K562 (cell line): ENCODE measurements at regions not wholly inside any gene's neighbourhood (a gene's known extent, or its start where the extent isn't known, plus 50 kb on each side); places are given as distances from the start of the nearest gene placed in this dataset.

ENCODE experiments used
- ATAC-seq: fragments of 200-7000 bp; cut with Tn5 transposase; 3 replicates; pipeline ENCODE4 v1.9.1; 2020; ENCODE audit warnings: moderate library complexity
- BruUV-seq: library from RNA; stranded (reverse); fragments of 400-500 nt; replicated peaks from 2 replicates; lab custom pipeline; 2021; lab: Mats Ljungman, UMichigan
- CTCF ChIA-PET: fragments of 300-600 bp; formaldehyde crosslinking; extraction: SDS; loops from one replicate; lab custom pipeline; 2021; ENCODE audit warnings: low intra/inter-chr PET ratio; lab: Yijun Ruan, JAX
- POLR2A ChIA-PET: fragments of 300-600, 350-650 bp; sonication (Branson Sonifier 250); formaldehyde crosslinking; extraction: SDS; loops from one replicate; lab custom pipeline; 2021; ENCODE audit warnings: antibody characterized with exemption, inconsistent platforms; lab: Yijun Ruan, JAX
- DNase-seq, 4 experiments: peaks; one replicate each; pipeline versions ENCODE4 v3.0.0 to v3.0.0-alpha.2; 2011 to 2018; ENCODE audit warnings: low spot score in 3 of 4, mixed read lengths in 3 of 4; ENCODE audit errors: extremely low read depth in 1 of 4
- FAIRE-seq: peaks from 2 replicates; lab custom pipeline; 2011; peaks lifted over from hg19 to GRCh38; lab: Jason Lieb, UNC
- H2AFZ ChIP-seq: 2 replicates; pipeline ENCODE4 v1.6.0; 2011; ENCODE audit warnings: low read depth, low read length, control low read depth, inconsistent platforms
- H3K27ac ChIP-seq: fragments of 200-600 bp; 3 replicates; pipeline ENCODE4 v1.8.0; 2011; ENCODE audit warnings: low read depth, mild to moderate bottlenecking, control low read depth, inconsistent platforms, low read length, moderate library complexity, mixed read lengths; ENCODE audit errors: extremely low read depth
- H3K27me3 ChIP-seq, 2 experiments: fragments of 300-600 bp in 1 of 2; 2 replicates in 1 of 2; 3 replicates in 1 of 2; pipeline versions ENCODE4 v1.6.0 to v1.8.0; 2011; ENCODE audit warnings: inconsistent platforms in 2 of 2, low read length in 2 of 2, mild to moderate bottlenecking in 1 of 2, mixed read lengths in 1 of 2, moderate library complexity in 1 of 2; ENCODE audit not compliant: control insufficient read depth in 2 of 2, insufficient read depth in 2 of 2
- H3K36me3 ChIP-seq: fragments of 300-600 bp; 3 replicates; pipeline ENCODE4 v1.8.0; 2011; ENCODE audit warnings: mild to moderate bottlenecking, low read length, inconsistent platforms; ENCODE audit not compliant: control insufficient read depth, insufficient read depth
- H3K4me1 ChIP-seq, 2 experiments: fragments of 200-600 bp in 1 of 2; replicated peaks in 1 of 2; 2 replicates in 1 of 2; 3 replicates in 1 of 2; pipeline versions ENCODE4 v1.5.1 to v1.8.0; 2011; ENCODE audit warnings: inconsistent platforms in 2 of 2, low read length in 2 of 2, mild to moderate bottlenecking in 1 of 2, mixed read lengths in 1 of 2, moderate library complexity in 1 of 2; ENCODE audit not compliant: control insufficient read depth in 2 of 2, insufficient read depth in 2 of 2
- H3K4me2 ChIP-seq: 2 replicates; pipeline ENCODE4 v1.6.1; 2011; ENCODE audit warnings: low read length, control low read depth, inconsistent platforms, mixed read lengths; ENCODE audit not compliant: insufficient read depth
- H3K4me3 ChIP-seq: fragments of 200-600 bp; sonication (generic), shearing (Covaris generic); 2 replicates; pipeline ENCODE4 v1.5.1; 2016; ENCODE audit warnings: control low read depth, inconsistent platforms
- H3K79me2 ChIP-seq: fragments of 200-600 bp; 3 replicates; pipeline ENCODE4 v1.8.0; 2011; ENCODE audit warnings: low read length, inconsistent platforms; ENCODE audit not compliant: control insufficient read depth, insufficient read depth
- H3K9ac ChIP-seq, 2 experiments: 2 replicates each; pipeline versions ENCODE4 v1.6.0 to v1.6.1; 2011; ENCODE audit warnings: low read depth in 2 of 2, low read length in 2 of 2, control low read depth in 1 of 2, inconsistent platforms in 1 of 2, mild to moderate bottlenecking in 1 of 2, mixed read lengths in 1 of 2; ENCODE audit not compliant: insufficient read depth in 1 of 2
- H3K9me1 ChIP-seq: one replicate; pipeline ENCODE4 v1.6.0; 2011; ENCODE audit warnings: inconsistent platforms, mild to moderate bottlenecking, low read length, moderate library complexity; ENCODE audit not compliant: control insufficient read depth, insufficient read depth
- H3K9me3 ChIP-seq: replicated peaks from 2 replicates; pipeline ENCODE4 v1.5.1; 2011; ENCODE audit warnings: low read depth, low read length, inconsistent platforms; ENCODE audit not compliant: control insufficient read depth, insufficient read depth
- H4K20me1 ChIP-seq: replicated peaks from 2 replicates; pipeline ENCODE4 v1.6.1; 2011; ENCODE audit warnings: low read length, inconsistent platforms, mixed read lengths; ENCODE audit not compliant: control insufficient read depth, insufficient read depth
- ARID2 ChIP-seq: fragments of 450-650 bp; IDR thresholded peaks from 2 replicates; pipeline ENCODE4 v1.6.1; 2017; ENCODE audit warnings: antibody characterized with exemption, mild to moderate bottlenecking
- ATF7 ChIP-seq: fragments of 450-650 bp; IDR thresholded peaks from 2 replicates; pipeline ENCODE4 v1.7.1; 2014; ENCODE audit warnings: mild to moderate bottlenecking, moderate library complexity
- BCOR ChIP-seq: fragments of 450-650 bp; IDR thresholded peaks from 2 replicates; pipeline ENCODE4 v1.6.1; 2016
- CBX3 ChIP-seq, 2 experiments: IDR thresholded peaks; 1 replicate in 1 of 2; 2 replicates in 1 of 2; pipeline ENCODE4 v1.6.1; 2012; ENCODE audit warnings: inconsistent platforms in 2 of 2, low read length in 2 of 2, borderline replicate concordance in 1 of 2, control low read depth in 1 of 2
- DNMT1 ChIP-seq: fragments of 450-650 bp; IDR thresholded peaks from 2 replicates; pipeline ENCODE4 v1.6.1; 2016; ENCODE audit warnings: antibody characterized with exemption, mild to moderate bottlenecking
- E2F4 ChIP-seq: sonication (generic); formaldehyde crosslinking; IDR thresholded peaks from 2 replicates; pipeline ENCODE4 v1.8.0; 2022; ENCODE audit warnings: mild to moderate bottlenecking, low read depth, missing genetic modification reagents
- E2F6 ChIP-seq, 2 experiments: IDR thresholded peaks; 2 replicates each; pipeline ENCODE4 v1.6.1; 2011; ENCODE audit warnings: borderline replicate concordance in 1 of 2, control low read depth in 1 of 2, low read depth in 1 of 2, low read length in 1 of 2, mild to moderate bottlenecking in 1 of 2, mixed read lengths in 1 of 2, moderate library complexity in 1 of 2; ENCODE audit not compliant: insufficient read depth in 1 of 2, insufficient read length in 1 of 2, poor library complexity in 1 of 2, severe bottlenecking in 1 of 2; ENCODE audit errors: extremely low read depth in 1 of 2
- HNRNPK ChIP-seq: fragments of 200-400 bp; formaldehyde crosslinking; IDR thresholded peaks from one replicate; pipeline ENCODE4 v1.6.1; 2018; ENCODE audit warnings: mild to moderate bottlenecking, low read depth, low read length; ENCODE audit not compliant: poor library complexity, severe bottlenecking
- KLF6 ChIP-seq: fragments of 250-450 bp; sonication (Bioruptor Pico); IDR thresholded peaks from 2 replicates; pipeline ENCODE4 v1.4.0; 2020; ENCODE audit warnings: mild to moderate bottlenecking, moderate library complexity, borderline replicate concordance
- MTA3 ChIP-seq: fragments of 450-650 bp; formaldehyde crosslinking; IDR thresholded peaks from 2 replicates; pipeline ENCODE4 v1.6.1; 2017; ENCODE audit warnings: mild to moderate bottlenecking, borderline replicate concordance
- NFRKB ChIP-seq: fragments of 450-650 bp; IDR thresholded peaks from 2 replicates; pipeline ENCODE4 v1.6.1; 2016; ENCODE audit warnings: low read depth
- THAP7 ChIP-seq: fragments of 250-450 bp; sonication (Bioruptor Pico); IDR thresholded peaks from 2 replicates; pipeline ENCODE4 v1.5.0; 2021
- ZNF280B ChIP-seq: fragments of 250-450 bp; sonication (Bioruptor Pico); IDR thresholded peaks from 2 replicates; pipeline ENCODE4 v1.5.1; 2021; ENCODE audit warnings: mild to moderate bottlenecking
- ZNF707 ChIP-seq: fragments of 250-450 bp; sonication (Bioruptor Pico); conservative IDR thresholded peaks from 2 replicates; pipeline ENCODE4 v1.8.0; 2022; ENCODE audit warnings: inconsistent platforms, mild to moderate bottlenecking, moderate library complexity
- WGBS: fragments of 100-300 bp; shearing (Covaris generic); methylation state at CpG from one replicate; pipeline ENCODE4 v1.1.6; 2016; ENCODE audit warnings: low coverage, mixed read lengths; ENCODE audit not compliant: insufficient coverage; ENCODE audit errors: missing lambda C conversion rate; 5-methylcytosine and 5-hydroxymethylcytosine counted together
- in situ Hi-C: fragments of 300-500 bp; cut with MboI; formaldehyde crosslinking; loops from 4 replicates; pipeline ENCODE4 v1.15.0; 2018; ENCODE audit warnings: inconsistent platforms, mixed read lengths
- intact Hi-C: fragments of 100-400 bp; cut with micrococcal nuclease; formaldehyde crosslinking; loops from 2 replicates; pipeline ENCODE4 v1.14.2; 2022
- TF ChIP-seq, protein P1 (sequence below): fragments of 250-450 bp; sonication (Bioruptor Pico); IDR thresholded peaks from 2 replicates; pipeline ENCODE4 v1.5.0; 2020; ENCODE audit warnings: mild to moderate bottlenecking

DNA sequence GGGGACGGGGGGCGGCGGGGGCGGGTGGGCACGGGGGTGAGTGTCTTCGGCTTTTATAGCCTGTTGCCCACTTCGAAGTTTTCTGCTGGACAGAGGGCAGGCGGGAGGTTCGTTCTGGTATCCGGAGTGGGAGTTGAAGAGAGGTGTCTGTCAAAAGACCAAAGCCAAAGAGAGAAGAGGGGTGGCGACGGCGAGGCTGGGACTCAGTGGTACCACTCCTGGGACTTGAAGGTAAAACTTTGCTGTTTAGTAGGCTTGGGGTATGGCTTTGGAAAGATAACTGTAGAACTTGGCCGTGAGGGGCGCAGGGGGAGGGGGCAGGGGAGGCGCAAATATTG, 215.8 kb upstream of the DTNA start (continued):
- no peak for TF ChIP-seq ZNF280B (CRISPR knock-in tag)
- TF ChIP-seq, all 486 proteins: peak for 0

GRCh38 chr18:34495506-34495905, 214.6 kb upstream of the DTNA start:
- ATAC-seq = no peak
- H3K9me3 ChIP-seq = no peaks in the 10 kb centered on the region
- BruUV-seq = no TSS peak
- H3K27ac ChIP-seq = no peak overlapping the region
- no peaks in the 10 kb centered on the region for H3K79me2 ChIP-seq
- no peak overlapping the region for H3K4me2 ChIP-seq
- intact Hi-C loops (no loop called here), in situ Hi-C loops (no loop called here)
- H3K4me1 ChIP-seq = no peaks in the 10 kb centered on the region
- no peak for TF ChIP-seq DNMT1
- TF ChIP-seq MTA3 = no peak
- no peak for TF ChIP-seq HNRNPK
- TF ChIP-seq ARID2 = no peak
- TF ChIP-seq KLF6 = no peak
- no peak for TF ChIP-seq E2F6 (IDR thresholded peaks at IDR 0.05; ENCODE audit: borderline replicate concordance in 1 of 2, extremely low read depth in 1 of 2, insufficient read depth in 1 of 2, insufficient read length in 1 of 2, low read depth in 1 of 2, low read length in 1 of 2, poor library complexity in 1 of 2, severe bottlenecking in 1 of 2)
- TF ChIP-seq E2F4 (CRISPR knock-in tag) = no peak
- TF ChIP-seq NFRKB = no peak
- TF ChIP-seq THAP7 (CRISPR knock-in tag) = no peak
- no peak for TF ChIP-seq ATF7
- TF ChIP-seq BCOR = no peak
- no peak for TF ChIP-seq ZNF707 (CRISPR knock-in tag)
- TF ChIP-seq CBX3 (IDR thresholded peaks at IDR 0.05; ENCODE audit: borderline replicate concordance in 1 of 2, low read length in 2 of 2) = no peak
- TF ChIP-seq, protein P1, sequence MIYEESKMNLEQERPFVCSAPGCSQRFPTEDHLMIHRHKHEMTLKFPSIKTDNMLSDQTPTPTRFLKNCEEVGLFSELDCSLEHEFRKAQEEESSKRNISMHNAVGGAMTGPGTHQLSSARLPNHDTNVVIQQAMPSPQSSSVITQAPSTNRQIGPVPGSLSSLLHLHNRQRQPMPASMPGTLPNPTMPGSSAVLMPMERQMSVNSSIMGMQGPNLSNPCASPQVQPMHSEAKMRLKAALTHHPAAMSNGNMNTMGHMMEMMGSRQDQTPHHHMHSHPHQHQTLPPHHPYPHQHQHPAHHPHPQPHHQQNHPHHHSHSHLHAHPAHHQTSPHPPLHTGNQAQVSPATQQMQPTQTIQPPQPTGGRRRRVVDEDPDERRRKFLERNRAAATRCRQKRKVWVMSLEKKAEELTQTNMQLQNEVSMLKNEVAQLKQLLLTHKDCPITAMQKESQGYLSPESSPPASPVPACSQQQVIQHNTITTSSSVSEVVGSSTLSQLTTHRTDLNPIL = no peak
- 4% methylated on average over 6 of the region's 6 CpGs for WGBS
- H3K27me3 ChIP-seq = no peaks in the 10 kb centered on the region
- no peak overlapping the region for H3K9ac ChIP-seq
- no peak for FAIRE-seq
- DNase-seq = no peak
- H4K20me1 ChIP-seq = no peaks in the 10 kb centered on the region
- no peak overlapping the region for H3K4me3 ChIP-seq
- ChIA-PET CTCF (no interaction called here), POLR2A (no interaction called here)
- H3K36me3 ChIP-seq = no peaks in the 10 kb centered on the region
- H3K9me1 ChIP-seq = no peaks in the 10 kb centered on the region
- H2AFZ ChIP-seq = no peak overlapping the region
